ENCODE measurements at regions not wholly inside any gene's neighbourhood (a gene's known extent, or its start where the extent isn't known, plus 50 kb on each side); places are given as distances from the start of the nearest gene placed in this dataset.

DNA sequence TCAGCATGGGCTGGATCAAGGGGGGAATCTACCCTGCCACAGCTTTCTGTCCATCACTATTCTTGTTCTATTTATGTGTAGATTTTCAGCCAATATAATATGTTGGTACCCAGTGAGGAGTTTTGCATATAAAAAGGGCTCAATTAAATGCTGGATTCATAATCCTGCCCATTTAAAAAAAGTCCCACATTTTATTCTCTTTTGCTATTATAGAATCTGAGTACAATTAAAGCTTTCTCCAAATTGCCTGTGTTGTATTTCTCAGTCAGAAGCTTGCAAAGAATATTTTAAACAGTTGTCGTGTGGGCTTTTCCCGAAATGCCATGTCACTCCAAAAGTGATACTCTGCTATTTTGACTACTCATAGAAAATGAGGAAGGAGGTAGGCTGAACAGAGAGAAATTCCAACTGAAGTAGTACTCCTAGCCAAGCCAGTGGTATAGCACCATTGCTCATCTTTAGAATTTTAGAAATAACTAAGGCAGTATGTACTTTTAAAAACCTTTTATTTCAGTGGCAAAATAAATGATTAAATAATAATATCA is 108.3 kb upstream of the HDAC9 start:
- H3K4me1 ChIP-seq, result peaks cover 24% of the 10 kb centered on the region
- intact Hi-C loops (cut with DNase I), result no loop called here
- H3K4me3 ChIP-seq, result no peak overlapping the region
- DNase-seq (ENCODE audit: extremely low spot score in 2 of 2), result no peak
- no peaks in the 10 kb centered on the region for H3K9me3 ChIP-seq
- no peak overlapping the region for H3K27ac ChIP-seq
- H3K36me3 ChIP-seq, result no peaks in the 10 kb centered on the region
- TF ChIP-seq POLR2A (IDR thresholded peaks at IDR 0.05) (no peak), CTCF (IDR thresholded peaks at IDR 0.05) (no peak), POLR2AphosphoS5 (IDR thresholded peaks at IDR 0.05; ENCODE audit: insufficient read depth in 1 of 2, low read depth in 1 of 2) (no peak)
- no peaks in the 10 kb centered on the region for H3K27me3 ChIP-seq

GRCh38 chr7:18390535-18390907 is 105.0 kb upstream of the HDAC9 start:
- H3K9me3 ChIP-seq, result no peaks in the 10 kb centered on the region
- no peaks in the 10 kb centered on the region for H3K36me3 ChIP-seq
- no peak for DNase-seq (ENCODE audit: extremely low spot score in 2 of 2)
- H3K27me3 ChIP-seq, result no peaks in the 10 kb centered on the region
- intact Hi-C loops (cut with DNase I), result no loop called here
- TF ChIP-seq CTCF (IDR thresholded peaks at IDR 0.05) (no peak), POLR2A (IDR thresholded peaks at IDR 0.05) (no peak), POLR2AphosphoS5 (IDR thresholded peaks at IDR 0.05; ENCODE audit: insufficient read depth in 1 of 2, low read depth in 1 of 2) (no peak)
- H3K27ac ChIP-seq, result no peak overlapping the region
- H3K4me1 ChIP-seq, result peaks cover 24% of the 10 kb centered on the region
- H3K4me3 ChIP-seq, result no peak overlapping the region

DNA sequence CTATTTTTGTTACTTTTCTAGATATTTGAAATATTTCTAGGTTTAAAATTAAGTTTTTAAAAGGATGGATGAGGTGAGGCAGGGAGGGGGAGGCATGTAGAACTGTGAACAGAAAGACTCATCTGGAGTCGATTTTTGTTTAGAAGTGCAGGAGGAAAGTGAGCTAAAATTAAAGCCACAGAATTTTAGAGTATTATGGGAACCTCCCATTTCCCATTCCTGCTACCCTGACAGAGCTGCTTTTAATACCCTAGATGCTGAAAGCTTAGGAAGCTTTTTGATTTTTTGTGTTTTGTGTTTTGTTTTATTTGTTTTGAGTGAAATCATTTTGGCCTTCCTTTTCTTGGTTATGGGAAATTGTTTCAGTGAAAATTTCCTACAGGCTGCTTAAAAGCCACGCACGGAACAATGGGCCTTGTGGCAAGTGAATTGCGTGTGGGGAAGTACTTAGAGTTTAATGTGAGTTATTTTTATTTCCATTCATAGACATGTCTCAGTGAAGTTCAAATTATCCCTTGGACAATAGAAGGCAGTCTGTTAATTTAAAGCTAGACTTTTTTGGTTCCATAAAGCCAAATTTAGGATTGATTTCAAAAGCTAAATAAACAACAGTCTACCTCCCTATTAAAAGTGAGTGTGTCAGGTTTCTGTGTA is 102.0 kb upstream of the HDAC9 start:
- Histone ChIP-seq H3K4me1 (peaks cover 19% of the 10 kb centered on the region), H3K36me3 (no peaks in the 10 kb centered on the region), H3K27me3 (no peaks in the 10 kb centered on the region), H3K4me3 (no peak overlapping the region), H3K27ac (no peak overlapping the region), H3K9me3 (no peaks in the 10 kb centered on the region)
- intact Hi-C loops (cut with DNase I), result no loop called here
- no peak for TF ChIP-seq CTCF (IDR thresholded peaks at IDR 0.05)
- TF ChIP-seq POLR2AphosphoS5 (IDR thresholded peaks at IDR 0.05; ENCODE audit: insufficient read depth in 1 of 2, low read depth in 1 of 2), result peak in 1 of 2 donors; percentile 69
- no peak for DNase-seq (ENCODE audit: extremely low spot score in 2 of 2)

DNA sequence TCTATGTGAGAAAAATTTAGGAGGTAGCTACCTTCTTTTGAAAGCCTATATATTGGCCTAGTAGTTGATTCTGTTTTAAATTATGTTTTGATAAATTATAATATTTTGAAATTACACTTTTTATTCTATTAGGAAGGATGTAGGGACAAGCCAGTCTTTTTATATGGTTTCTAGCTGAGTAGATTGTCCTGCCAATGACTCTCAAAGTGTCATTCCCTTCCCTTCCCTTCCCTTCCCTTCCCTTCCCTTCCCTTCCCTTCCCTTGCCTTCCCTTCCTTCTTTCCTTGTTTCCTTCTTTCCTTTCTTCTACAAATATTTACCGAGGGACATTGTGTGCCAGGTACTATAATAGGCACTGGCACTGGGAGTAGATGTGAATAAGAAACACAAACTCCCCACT is 99.7 kb upstream of the HDAC9 start:
- DNase-seq (ENCODE audit: extremely low spot score in 2 of 2), result no peak
- no peaks in the 10 kb centered on the region for H3K9me3 ChIP-seq

More for the DNA sequence above, 99.7 kb upstream of the HDAC9 start:
- Histone ChIP-seq H3K4me3 (no peak overlapping the region), H3K36me3 (no peaks in the 10 kb centered on the region), H3K27ac (no peak overlapping the region), H3K4me1 (peaks cover 1% of the 10 kb centered on the region), H3K27me3 (no peaks in the 10 kb centered on the region)
- intact Hi-C loops (cut with DNase I), result no loop called here
- TF ChIP-seq CTCF (IDR thresholded peaks at IDR 0.05) (no peak), POLR2AphosphoS5 (IDR thresholded peaks at IDR 0.05; ENCODE audit: insufficient read depth in 1 of 2, low read depth in 1 of 2) (no peak)
